DOHH2 (cell line): ENCODE measurements at regions not wholly inside any gene's neighbourhood (a gene's known extent, or its start where the extent isn't known, plus 50 kb on each side); places are given as distances from the start of the nearest gene placed in this dataset.

Experiments used
- EZH2phosphoT487 ChIP-seq: fragments of 200-600 bp; sonication (generic); IDR thresholded peaks from 2 replicates; pipeline ENCODE4 v1.6.1; 2017; ENCODE audit warnings: borderline replicate concordance, mild to moderate bottlenecking, antibody characterized with exemption, low read length, moderate library complexity, mixed read lengths
- TF ChIP-seq, protein P1 (sequence below): fragments of 200-600 bp; sonication (generic); IDR thresholded peaks from one replicate; pipeline ENCODE4 v1.5.1; 2014; ENCODE audit warnings: antibody characterized with exemption, mild to moderate bottlenecking, low read depth, low read length; ENCODE audit not compliant: poor library complexity, severe bottlenecking

DNA sequence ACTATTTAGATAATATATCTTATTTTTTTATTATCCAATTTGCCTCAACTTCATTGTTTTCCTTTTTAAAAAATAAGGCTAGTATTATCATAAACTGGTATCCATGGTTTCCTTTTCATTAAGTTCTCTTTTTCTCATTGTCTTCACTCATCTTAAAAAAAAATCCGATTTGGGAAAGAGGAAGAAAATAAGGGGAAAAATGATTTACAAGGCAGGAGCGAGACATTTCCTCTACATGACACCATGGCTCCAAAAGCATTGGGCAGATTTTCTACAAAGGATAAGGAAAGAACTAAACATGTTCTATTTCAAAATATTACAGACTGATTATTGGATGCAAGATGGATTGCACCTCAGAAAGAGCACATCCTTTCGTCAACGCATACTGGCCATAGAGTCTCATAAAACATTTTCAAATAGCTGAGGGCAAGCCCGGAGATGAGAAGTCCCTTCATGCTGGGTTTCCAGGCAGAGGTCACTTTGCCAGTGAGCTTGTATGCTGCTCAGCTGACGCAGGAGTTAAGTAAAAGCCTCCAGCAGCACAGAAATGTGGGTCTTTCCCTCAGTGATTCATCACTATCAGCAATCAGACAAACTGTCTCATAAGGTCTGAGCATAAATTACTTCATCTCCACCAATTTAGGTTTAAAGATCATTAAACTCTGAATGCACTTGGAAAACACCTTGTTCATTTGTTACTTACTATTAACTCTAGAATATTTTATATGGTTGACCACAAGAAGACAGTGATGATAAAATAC is 129.0 kb upstream of the TNFAIP3 start:
- TF ChIP-seq, protein P1, sequence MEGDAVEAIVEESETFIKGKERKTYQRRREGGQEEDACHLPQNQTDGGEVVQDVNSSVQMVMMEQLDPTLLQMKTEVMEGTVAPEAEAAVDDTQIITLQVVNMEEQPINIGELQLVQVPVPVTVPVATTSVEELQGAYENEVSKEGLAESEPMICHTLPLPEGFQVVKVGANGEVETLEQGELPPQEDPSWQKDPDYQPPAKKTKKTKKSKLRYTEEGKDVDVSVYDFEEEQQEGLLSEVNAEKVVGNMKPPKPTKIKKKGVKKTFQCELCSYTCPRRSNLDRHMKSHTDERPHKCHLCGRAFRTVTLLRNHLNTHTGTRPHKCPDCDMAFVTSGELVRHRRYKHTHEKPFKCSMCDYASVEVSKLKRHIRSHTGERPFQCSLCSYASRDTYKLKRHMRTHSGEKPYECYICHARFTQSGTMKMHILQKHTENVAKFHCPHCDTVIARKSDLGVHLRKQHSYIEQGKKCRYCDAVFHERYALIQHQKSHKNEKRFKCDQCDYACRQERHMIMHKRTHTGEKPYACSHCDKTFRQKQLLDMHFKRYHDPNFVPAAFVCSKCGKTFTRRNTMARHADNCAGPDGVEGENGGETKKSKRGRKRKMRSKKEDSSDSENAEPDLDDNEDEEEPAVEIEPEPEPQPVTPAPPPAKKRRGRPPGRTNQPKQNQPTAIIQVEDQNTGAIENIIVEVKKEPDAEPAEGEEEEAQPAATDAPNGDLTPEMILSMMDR = no peak
- no peak for TF ChIP-seq EZH2phosphoT487
